ENCODE measurements at regions not wholly inside any gene's neighbourhood (a gene's known extent, or its start where the extent isn't known, plus 50 kb on each side); places are given as distances from the start of the nearest gene placed in this dataset.

- WGBS (ENCODE audit: missing lambda C conversion rate) = 13% methylated on average over 8 of the region's 8 CpGs
Measured at GRCh38 chr3:137108699-137109440, 151.1 kb downstream of the IL20RB start.

DNA sequence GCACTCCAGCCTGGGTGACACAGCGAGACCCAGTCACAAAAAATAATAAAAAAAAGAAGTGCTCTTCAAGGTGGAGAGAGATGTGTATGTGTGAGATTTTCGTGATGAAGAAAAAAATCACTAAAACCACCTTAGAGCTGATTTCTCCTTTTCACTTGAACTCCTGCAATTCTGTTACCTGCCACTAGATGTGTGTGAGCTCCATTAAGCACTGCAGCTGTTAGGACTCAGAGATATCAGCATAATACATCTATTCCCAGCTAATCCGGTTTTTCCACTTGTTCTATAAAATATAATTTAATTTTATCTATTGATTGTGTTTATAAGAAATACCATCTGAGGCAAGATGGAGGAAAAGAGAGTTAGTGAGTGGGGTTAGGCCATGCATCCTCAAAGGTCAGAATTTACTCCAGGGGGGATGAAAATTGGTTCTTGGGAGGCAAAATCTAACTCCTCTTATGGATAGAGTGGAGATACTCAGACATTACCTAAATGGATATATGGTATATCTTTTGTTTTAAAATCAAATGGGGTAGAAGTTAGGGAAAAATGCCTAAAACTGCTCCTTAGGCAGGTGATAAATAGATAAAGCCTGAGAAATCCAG is 152.7 kb downstream of the IL20RB start:
- ATAC-seq (peak; percentile 71 to 84; a peak in 4 of 6 replicates), DNase-seq (ENCODE audit: low read depth in 1 of 2, low spot score in 1 of 2) (peak; percentile 11 to 21), FAIRE-seq (no peak)
- Histone ChIP-seq H3K27ac (no peak overlapping the region), H3K9me3 (no peaks in the 10 kb centered on the region), H3K4me3 (no peak overlapping the region), H3K4me2 (no peak overlapping the region), H3K4me1 (no peaks in the 10 kb centered on the region)
- POLR2A ChIA-PET = no interaction called here
- 0% methylated on average over 3 of the region's 3 CpGs for WGBS (ENCODE audit: missing lambda C conversion rate)
- CTCF ChIA-PET = interaction anchor here (1.0 to 2.9 kb wide), 8 partner anchors 11 to 867 kb away, joined by 3 to 14 read pairs (median 4); no protein-coding TSS in a partner anchor
- TF ChIP-seq RAD21 (conservative IDR thresholded peaks at IDR 0.05 in 1 of 2, IDR thresholded peaks at IDR 0.05 in 1 of 2) (peak in 1 of 2 experiments; percentile 41; a peak in 3 of 5 replicates), JUNB (IDR thresholded peaks at IDR 0.05) (no peak), CTCF (IDR thresholded peaks at IDR 0.05) (peak; percentile 37), SMC3 (IDR thresholded peaks at IDR 0.05) (peak; percentile 16; the same call in 1 of the 3 replicates), ZSCAN20 (CRISPR knock-in tag; IDR thresholded peaks at IDR 0.05) (no peak)

More at GRCh38 chr3:137108699-137109440, 151.1 kb downstream of the IL20RB start:
- no peak for ATAC-seq
- FAIRE-seq = no peak
- Histone ChIP-seq H3K27ac (no peak overlapping the region), H3K9me3 (no peaks in the 10 kb centered on the region), H3K4me3 (no peak overlapping the region), H3K4me2 (no peak overlapping the region), H3K4me1 (no peaks in the 10 kb centered on the region)
- POLR2A ChIA-PET = no interaction called here
- CTCF ChIA-PET = interaction anchor here (1.3 to 2.9 kb wide), 2 partner anchors 837 to 862 kb away, joined by 5 to 14 read pairs; no protein-coding TSS in a partner anchor
- TF ChIP-seq HOXB13 (CRISPR knock-in tag; IDR thresholded peaks at IDR 0.05; ENCODE audit: low read depth) (no peak), JUN (IDR thresholded peaks at IDR 0.05) (no peak), HES2 (IDR thresholded peaks at IDR 0.05) (no peak), USF2 (IDR thresholded peaks at IDR 0.05) (no peak), ZSCAN20 (CRISPR knock-in tag; IDR thresholded peaks at IDR 0.05) (no peak), ZFP36 (IDR thresholded peaks at IDR 0.05; ENCODE audit: borderline replicate concordance, partially characterized antibody) (no peak), NPAS2 (CRISPR knock-in tag; IDR thresholded peaks at IDR 0.05; ENCODE audit: borderline replicate concordance) (no peak), HDAC2 (IDR thresholded peaks at IDR 0.05) (no peak), SMC3 (IDR thresholded peaks at IDR 0.05) (no peak), RCOR1 (IDR thresholded peaks at IDR 0.05; ENCODE audit: low read depth, low read length) (no peak), CHD2 (IDR thresholded peaks at IDR 0.05; ENCODE audit: low read length, partially characterized antibody) (no peak), FOSB (CRISPR knock-in tag; IDR thresholded peaks at IDR 0.05) (no peak), HEYL (CRISPR knock-in tag; IDR thresholded peaks at IDR 0.05) (no peak), POLR2A (IDR thresholded peaks at IDR 0.05; ENCODE audit: low read length) (no peak)
- TF ChIP-seq, protein P1, sequence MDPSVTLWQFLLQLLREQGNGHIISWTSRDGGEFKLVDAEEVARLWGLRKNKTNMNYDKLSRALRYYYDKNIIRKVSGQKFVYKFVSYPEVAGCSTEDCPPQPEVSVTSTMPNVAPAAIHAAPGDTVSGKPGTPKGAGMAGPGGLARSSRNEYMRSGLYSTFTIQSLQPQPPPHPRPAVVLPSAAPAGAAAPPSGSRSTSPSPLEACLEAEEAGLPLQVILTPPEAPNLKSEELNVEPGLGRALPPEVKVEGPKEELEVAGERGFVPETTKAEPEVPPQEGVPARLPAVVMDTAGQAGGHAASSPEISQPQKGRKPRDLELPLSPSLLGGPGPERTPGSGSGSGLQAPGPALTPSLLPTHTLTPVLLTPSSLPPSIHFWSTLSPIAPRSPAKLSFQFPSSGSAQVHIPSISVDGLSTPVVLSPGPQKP (IDR thresholded peaks at IDR 0.05; ENCODE audit: low read depth, low read length) = no peak
- no peak for DNase-seq (ENCODE audit: low read depth in 1 of 2, low spot score in 1 of 2)

DNA sequence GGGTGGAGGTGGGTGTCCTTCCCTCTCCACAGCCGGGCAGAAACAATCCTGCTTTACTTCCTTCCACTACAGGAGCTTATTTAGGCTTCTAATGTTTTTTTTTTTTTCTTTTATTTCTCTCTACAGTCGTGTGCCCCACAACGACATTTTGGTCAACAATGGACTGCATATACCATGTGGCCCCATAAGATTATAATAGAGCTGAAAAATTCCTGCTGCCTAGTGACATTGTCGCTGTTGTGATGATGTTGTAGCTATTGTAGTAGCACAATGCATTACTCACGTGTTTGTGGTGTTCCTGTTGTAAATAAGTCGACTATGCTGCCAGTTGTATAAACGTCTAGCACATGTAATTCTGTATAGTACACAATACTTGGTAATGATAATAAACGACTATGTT is 153.7 kb downstream of the IL20RB start:
- Histone ChIP-seq H3K4me2 (no peak overlapping the region), H3K4me3 (no peak overlapping the region), H3K4me1 (no peaks in the 10 kb centered on the region), H3K27ac (no peak overlapping the region), H3K9me3 (no peaks in the 10 kb centered on the region)
- ChIA-PET CTCF (interaction anchor here (1.4 to 2.9 kb wide), 3 partner anchors 10 to 835 kb away, joined by 3 to 14 read pairs (median 7); no protein-coding TSS in a partner anchor), POLR2A (no interaction called here)
- ATAC-seq (no peak), FAIRE-seq (no peak), DNase-seq (ENCODE audit: low read depth in 1 of 2, low spot score in 1 of 2) (no peak)
- 23% methylated on average over 8 of the region's 8 CpGs for whole genome bisulfite sequencing (ENCODE audit: missing lambda C conversion rate)
- TF ChIP-seq HES2 (IDR thresholded peaks at IDR 0.05) (no peak), CHD4 (IDR thresholded peaks at IDR 0.05; ENCODE audit: borderline replicate concordance) (no peak), KDM1A (IDR thresholded peaks at IDR 0.05; ENCODE audit: low read depth) (no peak), ZFP36 (IDR thresholded peaks at IDR 0.05; ENCODE audit: borderline replicate concordance, partially characterized antibody) (no peak), HOXB5 (CRISPR knock-in tag; IDR thresholded peaks at IDR 0.05) (no peak), RNF2 (IDR thresholded peaks at IDR 0.05; ENCODE audit: borderline replicate concordance, low read depth) (no peak)
- TF ChIP-seq, protein P1 (IDR thresholded peaks at IDR 0.05; ENCODE audit: low read depth, low read length) = no peak

All from A549 (cell line).